Immature natural killer cell (primary cell): ENCODE measurements at regions not wholly inside any gene's neighbourhood (a gene's known extent, or its start where the extent isn't known, plus 50 kb on each side); places are given as distances from the start of the nearest gene placed in this dataset.

Experiments used
- DNase-seq, 3 donors: peaks; one replicate each; pipeline ENCODE4 v3.0.0; 2022; ENCODE audit warnings: mixed read lengths in 1 of 3
- H3K27ac Mint-ChIP-seq, 6 donors: one replicate each; pipeline ENCODE4 v1.8.0; 2020; ENCODE audit warnings: mixed read lengths in 6 of 6, mild to moderate bottlenecking in 5 of 6, inconsistent platforms in 4 of 6, moderate library complexity in 3 of 6
- H3K27me3 Mint-ChIP-seq, 3 donors: one replicate each; pipeline ENCODE4 v1.8.0; 2020 to 2021; ENCODE audit warnings: low read depth in 3 of 3, mild to moderate bottlenecking in 3 of 3, mixed read lengths in 3 of 3, moderate library complexity in 3 of 3, inconsistent platforms in 1 of 3
- H3K36me3 Mint-ChIP-seq, 3 donors: one replicate each; pipeline ENCODE4 v1.8.0; 2020; ENCODE audit warnings: mixed read lengths in 3 of 3, inconsistent platforms in 2 of 3, mild to moderate bottlenecking in 2 of 3
- H3K4me1 Mint-ChIP-seq, 2 donors: one replicate each; pipeline ENCODE4 v1.8.0; 2020; ENCODE audit warnings: inconsistent platforms in 2 of 2, mild to moderate bottlenecking in 2 of 2, mixed read lengths in 2 of 2, moderate library complexity in 1 of 2
- H3K4me3 Mint-ChIP-seq, 5 donors: one replicate each; pipeline ENCODE4 v1.8.0; 2020; ENCODE audit warnings: mild to moderate bottlenecking in 5 of 5, mixed read lengths in 5 of 5, inconsistent platforms in 3 of 5, moderate library complexity in 3 of 5
- H3K9me3 Mint-ChIP-seq, 6 donors: one replicate each; pipeline ENCODE4 v1.8.0; 2020; ENCODE audit warnings: mild to moderate bottlenecking in 6 of 6, mixed read lengths in 6 of 6, inconsistent platforms in 4 of 6, moderate library complexity in 3 of 6

- Mint-ChIP-seq H3K27ac (no peak overlapping the region), H3K4me1 (no peaks in the 10 kb centered on the region), H3K9me3 (peaks cover 4 to 27% (median 10%) of the 10 kb centered on the region in 6 donors), H3K4me3 (no peak overlapping the region), H3K36me3 (no peaks in the 10 kb centered on the region), H3K27me3 (peaks cover 0 to 2% (median 0%) of the 10 kb centered on the region in 3 donors)
- DNase-seq: no peak
Measured at GRCh38 chr2:22812065-22812680, 572.8 kb upstream of the KLHL29 start.

GRCh38 chr2:22817197-22817596, 567.8 kb upstream of the KLHL29 start:
- Mint-ChIP-seq H3K4me3 (no peak overlapping the region), H3K9me3 (peaks cover 0 to 27% (median 8%) of the 10 kb centered on the region in 6 donors), H3K36me3 (no peaks in the 10 kb centered on the region), H3K27me3 (peaks cover 0 to 3% (median 0%) of the 10 kb centered on the region in 3 donors), H3K4me1 (no peaks in the 10 kb centered on the region), H3K27ac (no peak overlapping the region)
- DNase-seq: no peak

GRCh38 chr2:22821458-22821857, 563.5 kb upstream of the KLHL29 start:
- Mint-ChIP-seq H3K36me3 (no peaks in the 10 kb centered on the region), H3K9me3 (peaks cover 3 to 27% (median 8%) of the 10 kb centered on the region in 6 donors), H3K4me3 (no peak overlapping the region), H3K4me1 (no peaks in the 10 kb centered on the region), H3K27ac (no peak overlapping the region), H3K27me3 (peaks cover 0 to 2% (median 2%) of the 10 kb centered on the region in 3 donors)
- no peak for DNase-seq

GRCh38 chr2:22822835-22823234, 562.1 kb upstream of the KLHL29 start:
- no peak overlapping the region for H3K4me3 Mint-ChIP-seq
- H3K36me3 Mint-ChIP-seq: no peaks in the 10 kb centered on the region
- DNase-seq: no peak
- H3K27ac Mint-ChIP-seq: no peak overlapping the region
- no peaks in the 10 kb centered on the region for H3K4me1 Mint-ChIP-seq
- peaks cover 0 to 2% (median 0%) of the 10 kb centered on the region in 3 donors for H3K27me3 Mint-ChIP-seq
- peaks cover 4 to 17% (median 9%) of the 10 kb centered on the region in 6 donors for H3K9me3 Mint-ChIP-seq

GRCh38 chr2:22824618-22825017, 560.4 kb upstream of the KLHL29 start:
- Mint-ChIP-seq H3K36me3 (no peaks in the 10 kb centered on the region), H3K9me3 (peaks cover 4 to 18% (median 13%) of the 10 kb centered on the region in 6 donors), H3K27ac (no peak overlapping the region), H3K4me3 (no peak overlapping the region), H3K27me3 (peaks cover 0 to 3% (median 3%) of the 10 kb centered on the region in 3 donors), H3K4me1 (no peaks in the 10 kb centered on the region)
- no peak for DNase-seq

GRCh38 chr2:22826703-22827102, 558.3 kb upstream of the KLHL29 start:
- H3K27me3 Mint-ChIP-seq: peaks cover 0 to 3% (median 3%) of the 10 kb centered on the region in 3 donors
- H3K4me1 Mint-ChIP-seq: no peaks in the 10 kb centered on the region
- DNase-seq: no peak
- no peaks in the 10 kb centered on the region for H3K36me3 Mint-ChIP-seq
- no peak overlapping the region for H3K27ac Mint-ChIP-seq
- H3K9me3 Mint-ChIP-seq: peaks cover 4 to 17% (median 13%) of the 10 kb centered on the region in 6 donors
- H3K4me3 Mint-ChIP-seq: no peak overlapping the region

- H3K27me3 Mint-ChIP-seq: peaks cover 0 to 3% (median 3%) of the 10 kb centered on the region in 3 donors
- H3K9me3 Mint-ChIP-seq: peaks cover 5 to 17% (median 11%) of the 10 kb centered on the region in 6 donors
- H3K4me3 Mint-ChIP-seq: no peak overlapping the region
- no peaks in the 10 kb centered on the region for H3K4me1 Mint-ChIP-seq
- no peak overlapping the region for H3K27ac Mint-ChIP-seq
- DNase-seq: no peak
- H3K36me3 Mint-ChIP-seq: no peaks in the 10 kb centered on the region
Measured at GRCh38 chr2:22829791-22830190, 555.2 kb upstream of the KLHL29 start.

- no peak for DNase-seq
- Mint-ChIP-seq H3K9me3 (peaks cover 3 to 15% (median 8%) of the 10 kb centered on the region in 6 donors), H3K4me1 (no peaks in the 10 kb centered on the region), H3K36me3 (no peaks in the 10 kb centered on the region), H3K27ac (no peak overlapping the region), H3K27me3 (peaks cover 0 to 3% (median 2%) of the 10 kb centered on the region in 3 donors), H3K4me3 (no peak overlapping the region)
Measured at GRCh38 chr2:22832196-22832595, 552.8 kb upstream of the KLHL29 start.

GRCh38 chr2:22838461-22838860, 546.5 kb upstream of the KLHL29 start:
- H3K4me1 Mint-ChIP-seq: no peaks in the 10 kb centered on the region
- H3K4me3 Mint-ChIP-seq: no peak overlapping the region
- H3K27me3 Mint-ChIP-seq: no peaks in the 10 kb centered on the region
- no peaks in the 10 kb centered on the region for H3K36me3 Mint-ChIP-seq
- no peak overlapping the region for H3K27ac Mint-ChIP-seq
- H3K9me3 Mint-ChIP-seq: peaks cover 0 to 12% (median 4%) of the 10 kb centered on the region in 6 donors
- DNase-seq: no peak

- Mint-ChIP-seq H3K9me3 (peaks cover 0 to 14% (median 2%) of the 10 kb centered on the region in 6 donors), H3K4me1 (no peaks in the 10 kb centered on the region), H3K4me3 (no peak overlapping the region), H3K27ac (no peak overlapping the region), H3K27me3 (no peaks in the 10 kb centered on the region), H3K36me3 (no peaks in the 10 kb centered on the region)
- no peak for DNase-seq
Measured at GRCh38 chr2:22842205-22842869, 542.6 kb upstream of the KLHL29 start.

GRCh38 chr2:22843919-22844537, 541.0 kb upstream of the KLHL29 start:
- Mint-ChIP-seq H3K27ac (no peak overlapping the region), H3K9me3 (peaks cover 0 to 14% (median 5%) of the 10 kb centered on the region in 6 donors), H3K4me3 (no peak overlapping the region), H3K4me1 (no peaks in the 10 kb centered on the region), H3K36me3 (no peaks in the 10 kb centered on the region), H3K27me3 (no peaks in the 10 kb centered on the region)
- DNase-seq: no peak

- Mint-ChIP-seq H3K27me3 (no peaks in the 10 kb centered on the region), H3K27ac (no peak overlapping the region), H3K36me3 (no peaks in the 10 kb centered on the region), H3K9me3 (peaks cover 6 to 28% (median 11%) of the 10 kb centered on the region in 6 donors), H3K4me3 (no peak overlapping the region), H3K4me1 (no peaks in the 10 kb centered on the region)
- no peak for DNase-seq
Measured at GRCh38 chr2:22850310-22850709, 534.7 kb upstream of the KLHL29 start.

GRCh38 chr2:22854588-22854987, 530.4 kb upstream of the KLHL29 start:
- H3K36me3 Mint-ChIP-seq: no peaks in the 10 kb centered on the region
- H3K9me3 Mint-ChIP-seq: peaks cover 7 to 29% (median 16%) of the 10 kb centered on the region in 6 donors
- H3K4me1 Mint-ChIP-seq: no peaks in the 10 kb centered on the region
- H3K27me3 Mint-ChIP-seq: no peaks in the 10 kb centered on the region
- DNase-seq: no peak
- H3K4me3 Mint-ChIP-seq: no peak overlapping the region
- H3K27ac Mint-ChIP-seq: no peak overlapping the region

- no peak for DNase-seq
- Mint-ChIP-seq H3K4me3 (no peak overlapping the region), H3K36me3 (no peaks in the 10 kb centered on the region), H3K9me3 (peaks cover 6 to 30% (median 16%) of the 10 kb centered on the region in 6 donors), H3K4me1 (no peaks in the 10 kb centered on the region), H3K27ac (no peak overlapping the region), H3K27me3 (no peaks in the 10 kb centered on the region)
Measured at GRCh38 chr2:22855081-22855480, 529.9 kb upstream of the KLHL29 start.
